Caki2 (cell line): ENCODE measurements at regions not wholly inside any gene's neighbourhood (a gene's known extent, or its start where the extent isn't known, plus 50 kb on each side); places are given as distances from the start of the nearest gene placed in this dataset.

Source experiments
- DNase-seq: peaks from one replicate; pipeline ENCODE4 v3.0.0-alpha.2; 2015; ENCODE audit warnings: low read depth
- in situ Hi-C: cut with HindIII; loops from 2 replicates; pipeline ENCODE4 v1.10.0; 2016; ENCODE audit warnings: low sequenced_read_pairs, low pct_unique_long_range_greater_than_20kb, mixed read lengths

- DNase-seq, result no peak
- in situ Hi-C loops, result no loop called here
Observed at GRCh38 chr9:81408951-81409350, 280.4 kb downstream of the TLE1 start.

DNA sequence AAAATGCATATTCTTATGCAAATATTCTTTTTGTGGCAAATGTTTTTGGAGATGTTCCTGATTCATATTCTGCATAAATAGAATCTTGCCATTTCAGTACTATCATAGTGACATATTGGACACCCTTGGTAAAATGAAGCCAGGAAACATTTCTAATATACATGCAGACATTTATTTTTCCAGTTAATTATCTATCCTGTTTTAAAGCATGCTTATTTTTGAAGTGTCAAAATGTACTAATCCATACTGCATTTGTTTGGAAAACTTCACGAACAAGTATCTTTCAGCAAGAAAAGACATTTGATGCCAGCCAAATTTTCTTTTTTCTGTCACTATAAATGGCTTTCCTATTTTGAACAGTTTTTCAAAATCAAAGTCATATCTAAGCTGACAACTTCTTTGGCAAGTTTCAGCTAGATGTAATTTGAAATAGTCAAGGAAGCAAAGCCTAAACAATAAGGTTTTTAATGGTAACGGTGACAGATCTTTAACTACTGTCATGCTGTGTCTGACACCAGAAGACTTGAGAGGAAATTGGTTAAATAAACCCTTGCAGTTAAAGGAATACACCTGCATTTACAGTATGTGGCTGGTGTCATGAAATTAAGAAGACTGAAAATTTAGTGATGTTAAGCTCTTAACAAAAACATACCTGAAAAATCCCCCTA lies 284.3 kb downstream of the TLE1 start:
- DNase-seq, result no peak
- in situ Hi-C loops, result no loop called here

- in situ Hi-C loops, result no loop called here
- no peak for DNase-seq
Observed at GRCh38 chr9:81397481-81398381, 291.6 kb downstream of the TLE1 start.

GRCh38 chr9:81396528-81396927 lies 292.8 kb downstream of the TLE1 start:
- no peak for DNase-seq
- in situ Hi-C loops, result no loop called here

DNA sequence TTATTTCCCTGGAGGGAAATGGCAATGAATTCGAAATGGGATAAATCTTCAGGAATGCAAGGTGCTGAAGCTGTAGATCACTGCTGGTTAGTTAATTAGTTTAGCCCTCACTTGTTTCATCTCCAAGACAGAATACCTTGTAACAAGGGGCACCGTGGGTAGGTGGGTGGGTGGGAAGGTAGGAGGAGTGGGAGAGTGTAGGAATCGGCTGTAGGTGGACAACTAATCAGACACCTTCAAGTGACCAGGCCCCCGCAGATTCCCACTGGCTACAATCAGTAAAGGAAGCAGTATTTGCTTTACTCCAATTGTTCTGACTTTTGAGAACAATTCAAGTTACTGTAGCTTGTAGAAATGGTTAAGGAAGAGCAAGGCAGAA lies 293.7 kb downstream of the TLE1 start:
- in situ Hi-C loops, result no loop called here
- DNase-seq, result no peak

DNA sequence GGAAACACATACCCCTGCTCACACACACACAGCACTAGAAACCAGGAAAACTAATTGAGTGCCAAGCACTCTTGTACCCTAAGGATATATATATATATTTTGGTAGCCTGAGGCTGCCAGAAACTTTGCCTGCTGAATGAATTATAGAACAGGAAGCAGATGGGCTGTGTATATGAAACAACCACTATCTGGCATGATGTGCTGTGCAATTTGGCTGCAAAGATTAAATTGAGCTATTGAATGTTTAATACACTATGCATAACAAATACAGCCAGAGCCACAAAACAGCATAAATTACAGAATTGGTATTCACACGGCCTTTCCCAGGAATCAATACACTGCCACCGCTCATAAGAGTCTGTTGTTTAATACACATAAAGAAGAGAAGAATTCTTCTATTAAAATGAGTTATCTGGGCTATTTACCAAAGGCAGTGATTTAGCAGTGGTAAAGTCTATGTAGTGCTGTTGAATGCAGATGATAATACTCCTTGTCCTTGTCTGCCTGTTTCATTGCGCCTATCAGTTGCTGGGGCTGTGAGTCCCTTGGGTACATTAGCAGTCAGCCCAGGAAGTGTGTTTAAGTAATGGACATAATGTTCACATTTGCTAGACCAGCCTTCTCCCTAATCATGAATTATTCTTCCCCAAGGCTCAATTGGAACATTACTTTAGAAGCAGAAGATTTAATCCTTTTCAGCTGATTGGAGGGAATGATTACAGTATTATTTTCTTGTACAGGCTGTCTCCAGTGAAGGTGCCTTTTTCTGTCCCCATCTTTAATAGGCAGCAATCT lies 294.3 kb downstream of the TLE1 start:
- DNase-seq, result no peak
- in situ Hi-C loops, result no loop called here

DNA sequence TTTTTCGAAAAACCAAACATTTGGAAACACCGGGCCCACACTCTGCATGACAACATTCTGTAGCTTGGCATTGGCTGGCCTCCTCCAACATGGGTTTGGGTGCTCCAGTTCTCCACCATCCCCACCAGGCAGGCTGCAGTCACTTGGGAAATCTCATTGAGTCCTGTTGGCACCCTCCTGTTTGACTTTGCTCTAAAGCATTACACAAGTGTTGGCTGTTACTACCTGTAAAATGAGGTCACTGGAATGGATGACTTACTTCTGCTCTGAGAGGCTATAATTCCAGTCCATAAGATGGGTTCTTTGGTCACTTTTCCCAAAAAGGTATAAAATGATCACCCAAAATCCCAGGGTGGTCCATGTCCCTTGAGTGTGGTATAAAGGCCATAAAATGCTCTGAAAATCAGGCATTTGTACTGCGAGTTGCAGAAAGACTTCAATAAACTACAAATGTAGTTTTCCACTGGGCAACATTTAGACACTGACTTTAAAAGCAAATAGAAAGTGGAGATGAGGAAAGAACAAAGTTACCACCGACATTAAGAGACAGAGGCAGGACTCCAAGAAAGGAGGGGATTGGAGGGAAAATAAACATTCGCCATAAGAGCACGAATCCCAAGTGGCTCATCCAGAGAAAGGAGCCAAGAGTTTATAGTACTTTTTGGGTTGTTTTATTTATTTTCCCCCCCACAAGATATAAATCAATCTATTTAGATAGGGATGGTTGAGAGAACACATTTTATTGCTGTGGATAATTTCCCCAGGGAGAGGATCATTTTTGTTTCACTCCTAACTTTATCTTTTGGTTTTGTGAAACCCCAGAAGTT lies 295.1 kb downstream of the TLE1 start:
- in situ Hi-C loops, result no loop called here
- no peak for DNase-seq

DNA sequence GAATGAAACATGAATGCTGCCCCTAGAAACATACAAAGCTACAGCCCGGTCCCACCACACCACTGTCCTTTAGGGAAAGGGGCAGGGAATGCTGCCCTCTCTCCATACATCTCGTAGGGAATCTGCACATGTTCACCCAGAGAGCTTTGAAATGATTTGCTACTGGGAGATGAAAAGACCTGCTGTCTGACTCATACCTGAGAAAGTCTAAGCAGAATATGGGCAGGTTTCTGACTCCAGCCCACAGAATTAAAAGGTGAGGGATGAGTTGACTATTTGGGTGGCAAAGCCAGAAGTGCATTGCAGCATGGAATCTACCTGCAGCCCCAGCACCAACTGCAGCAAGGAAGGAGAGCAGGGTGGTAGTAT lies 297.9 kb downstream of the TLE1 start:
- in situ Hi-C loops, result no loop called here
- DNase-seq, result no peak

GRCh38 chr9:81390792-81391456 lies 298.4 kb downstream of the TLE1 start:
- in situ Hi-C loops, result no loop called here
- DNase-seq, result no peak

GRCh38 chr9:81389569-81389993 lies 299.8 kb downstream of the TLE1 start:
- in situ Hi-C loops, result no loop called here
- DNase-seq, result peak; percentile 94

GRCh38 chr9:81388831-81389230 lies 300.5 kb downstream of the TLE1 start:
- in situ Hi-C loops, result no loop called here
- DNase-seq, result no peak

DNA sequence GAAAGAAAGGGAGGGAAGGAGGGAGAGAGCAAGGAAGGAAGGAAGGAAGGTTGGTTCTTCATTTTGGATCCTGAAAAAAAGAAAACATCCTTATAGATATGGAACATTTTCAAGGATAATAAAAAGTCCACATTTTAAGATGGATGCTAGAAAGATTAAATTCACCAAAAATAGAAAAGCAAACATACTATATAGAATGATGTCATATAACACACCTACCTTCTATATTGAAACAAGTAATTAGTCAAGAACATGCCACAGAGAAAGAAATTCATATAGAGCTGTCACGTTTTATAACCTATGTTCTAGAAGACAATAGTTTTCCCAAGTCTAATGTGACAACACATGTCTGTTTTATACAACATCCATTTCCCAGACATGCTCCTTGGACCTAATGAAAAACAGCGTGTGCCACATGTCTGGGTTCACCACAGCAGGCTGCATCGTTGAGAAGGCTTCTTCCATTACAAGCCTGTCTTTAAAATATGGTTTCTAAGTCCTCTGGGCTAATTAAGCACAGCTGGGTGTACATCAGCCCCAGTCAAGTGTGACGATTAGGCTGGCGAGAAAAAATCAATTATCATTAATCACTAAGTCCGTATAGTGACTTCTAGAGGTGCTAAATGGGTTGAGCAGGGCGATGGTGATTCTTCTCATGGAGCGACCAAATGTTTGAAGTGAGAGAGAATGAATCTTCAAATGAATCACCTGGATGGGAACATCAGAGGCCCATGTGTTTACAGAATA lies 301.8 kb downstream of the TLE1 start:
- DNase-seq, result no peak
- in situ Hi-C loops, result no loop called here

GRCh38 chr9:81384911-81385310 lies 304.4 kb downstream of the TLE1 start:
- in situ Hi-C loops, result no loop called here
- DNase-seq, result no peak

DNA sequence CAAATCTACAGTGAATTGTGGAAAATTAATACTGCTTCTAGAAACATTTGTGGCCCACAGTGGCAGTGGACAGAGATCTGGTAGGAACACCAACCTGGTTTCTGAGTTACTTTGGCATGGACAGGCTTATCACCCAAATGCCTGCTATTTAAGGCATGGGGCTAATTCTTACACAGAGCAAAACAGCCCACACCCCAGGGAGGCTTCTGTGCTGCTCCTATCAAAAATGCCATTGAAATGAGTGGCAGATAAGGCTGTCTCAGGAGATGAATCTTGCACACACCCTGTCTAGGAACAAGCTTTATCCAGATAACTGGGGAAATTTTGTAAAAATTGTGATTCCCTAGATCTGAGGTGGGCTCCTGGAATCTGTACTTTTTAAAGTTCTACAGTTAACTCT lies 307.1 kb downstream of the TLE1 start:
- in situ Hi-C loops, result no loop called here

DNA sequence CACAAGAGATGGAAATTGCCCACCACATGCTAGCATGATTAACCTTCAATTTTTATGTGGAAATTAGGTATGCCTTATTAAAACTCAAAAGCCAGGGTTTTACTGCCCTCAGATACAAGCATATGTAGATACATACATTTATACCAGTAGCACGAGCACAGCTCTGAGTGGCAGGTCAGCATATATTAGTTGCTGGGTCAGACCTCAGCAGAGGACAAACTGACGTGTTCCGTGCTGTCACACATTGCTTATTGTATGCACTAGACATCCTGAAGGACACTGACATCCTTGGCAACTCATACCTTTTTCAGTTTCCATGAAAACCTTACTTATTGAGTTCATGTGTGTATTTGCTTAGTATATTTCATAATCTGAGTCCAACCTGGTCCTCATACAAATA lies 307.7 kb downstream of the TLE1 start:
- in situ Hi-C loops, result no loop called here
- DNase-seq, result no peak

More for the DNA sequence above, 307.1 kb downstream of the TLE1 start:
- no peak for DNase-seq

GRCh38 chr9:81380504-81381359 lies 308.6 kb downstream of the TLE1 start:
- peak; percentile 83 for DNase-seq
- in situ Hi-C loops, result no loop called here
